GDM1 (cell line): ENCODE measurements at regions not wholly inside any gene's neighbourhood (a gene's known extent, or its start where the extent isn't known, plus 50 kb on each side); places are given as distances from the start of the nearest gene placed in this dataset.
"Not testable (repeated sequence)": the region's sequence is repeated elsewhere in the genome, so short reads cannot be mapped to it uniquely, and the experiment has no call there.

Experiments
- DNase-seq: peaks from one replicate; lab custom pipeline; 2025; lab: John Stamatoyannopoulos, UW

GRCh38 chr2:16200554-16201193 lies 260.3 kb downstream of the MYCN start:
- DNase-seq, result no peak

DNA sequence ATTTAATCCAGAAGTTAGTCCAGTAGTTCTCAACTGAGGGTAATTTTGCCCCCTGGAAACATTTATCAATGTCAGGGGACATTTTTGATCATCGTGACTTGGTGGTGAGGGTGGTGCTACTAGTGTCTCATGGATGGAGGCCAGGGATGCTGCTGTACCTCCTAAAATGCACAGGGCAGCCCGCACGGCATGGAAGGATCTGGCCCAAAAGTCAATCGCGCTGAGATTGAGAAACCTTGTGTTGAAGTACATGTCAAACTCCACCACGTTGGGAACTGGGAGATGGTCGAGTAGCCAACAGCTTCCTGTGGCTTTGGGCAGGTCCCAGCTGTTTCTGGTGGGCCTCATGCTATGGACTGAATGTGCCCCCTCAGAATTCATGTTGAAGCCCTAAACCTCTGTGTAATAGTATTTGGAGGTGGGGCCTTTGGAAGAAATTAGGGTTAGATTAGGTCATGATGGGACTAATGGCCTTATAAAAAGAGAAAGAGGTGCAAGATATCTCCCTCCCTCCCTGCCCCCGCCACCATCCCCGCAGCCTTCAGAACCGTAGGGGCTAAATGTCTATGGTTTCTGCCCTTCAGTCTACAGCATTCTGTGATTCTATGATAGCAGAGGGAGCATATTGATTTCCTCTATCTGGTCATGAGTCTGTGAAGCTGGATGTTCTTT lies 259.7 kb downstream of the MYCN start:
- DNase-seq, result no peak

DNA sequence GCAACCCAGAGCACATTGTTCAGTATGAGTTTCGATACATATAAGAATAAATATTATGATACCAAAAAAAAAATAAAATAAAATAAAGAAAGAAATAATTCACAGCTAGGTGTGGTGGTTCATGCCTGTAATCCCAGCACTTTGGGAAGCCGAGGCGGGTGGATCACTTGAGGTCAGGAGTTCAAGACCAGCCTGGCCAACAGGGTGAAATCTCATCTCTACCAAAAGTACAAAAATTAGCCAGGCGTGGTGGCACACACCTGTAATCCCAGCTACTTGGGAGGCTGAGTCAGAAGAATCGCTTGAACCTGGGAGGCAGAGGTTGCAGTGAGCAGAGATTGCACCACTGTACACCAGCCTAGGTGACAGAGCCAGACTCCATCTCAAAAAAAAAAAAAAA lies 258.9 kb downstream of the MYCN start:
- not testable (repeated sequence) for DNase-seq

DNA sequence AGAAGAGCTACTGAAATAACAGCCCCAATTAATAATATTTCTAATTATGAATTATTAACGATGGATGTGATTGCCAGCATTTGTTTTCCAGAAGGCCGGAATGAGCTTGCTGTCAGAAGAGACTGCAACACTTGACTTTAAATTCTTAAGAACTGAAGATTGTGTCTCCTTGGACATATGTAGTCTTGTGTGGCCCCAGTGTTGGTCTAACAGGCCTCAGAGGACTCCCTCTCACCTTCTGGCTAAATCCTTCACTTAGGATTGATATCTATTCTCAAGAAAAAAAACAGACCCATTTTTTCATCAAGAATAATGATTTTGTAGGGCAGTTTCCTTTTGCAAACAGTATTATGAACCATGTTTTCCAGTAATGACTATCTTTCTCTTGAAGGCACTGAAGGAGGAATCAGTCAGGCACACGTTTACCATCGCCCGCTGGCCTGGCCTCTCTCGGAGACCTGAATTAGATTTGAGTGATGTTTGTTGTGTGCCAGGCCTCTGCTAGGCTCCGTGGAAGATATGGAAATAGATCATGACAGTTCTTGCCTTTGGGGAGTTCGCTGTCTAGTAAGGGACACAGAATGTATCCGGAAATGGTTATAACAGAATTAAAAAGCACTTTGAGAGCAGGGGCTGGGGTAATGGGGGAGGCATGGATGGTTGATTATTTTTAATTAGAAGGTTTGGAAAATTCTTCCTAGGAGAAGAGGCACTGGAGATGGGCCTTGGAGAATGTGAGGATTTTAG lies 258.0 kb downstream of the MYCN start:
- DNase-seq, result no peak

- DNase-seq, result no peak
Observed at GRCh38 chr2:16197504-16198147, 257.3 kb downstream of the MYCN start.

DNA sequence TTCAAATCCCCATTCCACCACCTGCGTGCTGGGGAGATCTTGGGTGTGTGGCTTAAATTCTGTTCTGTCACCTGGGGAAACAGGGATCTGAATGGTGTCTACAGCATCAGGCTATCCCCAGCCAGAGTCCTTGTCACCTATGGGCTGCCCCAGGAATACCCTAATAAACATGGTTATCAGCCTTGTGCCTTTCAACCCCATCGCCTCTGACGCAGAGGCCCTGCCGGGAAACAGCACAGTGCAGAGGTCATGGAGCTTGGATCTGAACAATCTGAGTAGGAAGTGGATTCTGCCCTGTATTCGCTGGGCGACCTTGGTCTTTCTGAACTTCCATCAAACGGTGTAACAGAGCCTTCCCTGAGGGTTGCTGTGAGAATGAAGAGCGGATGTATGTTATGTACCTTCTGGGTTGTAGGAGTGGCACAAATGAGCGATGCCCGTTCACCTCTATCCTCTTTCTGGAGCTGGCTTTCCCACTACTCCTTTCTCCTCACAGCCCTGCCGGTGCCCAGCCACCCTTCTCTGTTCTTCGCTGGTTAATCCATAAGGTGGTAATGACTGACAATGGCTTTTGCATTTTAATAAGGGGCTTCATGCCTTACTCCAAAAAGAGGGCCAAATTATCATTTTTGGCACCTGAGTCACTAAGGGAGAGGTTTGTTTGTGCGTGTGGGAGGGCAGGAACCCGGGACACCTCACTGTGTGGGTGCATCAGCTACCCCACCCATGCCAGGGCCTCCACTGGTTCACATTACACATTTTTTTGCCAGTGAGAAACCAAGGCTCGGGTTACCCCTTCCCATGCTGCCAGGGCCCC lies 256.5 kb downstream of the MYCN start:
- no peak for DNase-seq

- no peak for DNase-seq
Observed at GRCh38 chr2:16195681-16196070, 255.3 kb downstream of the MYCN start.

DNA sequence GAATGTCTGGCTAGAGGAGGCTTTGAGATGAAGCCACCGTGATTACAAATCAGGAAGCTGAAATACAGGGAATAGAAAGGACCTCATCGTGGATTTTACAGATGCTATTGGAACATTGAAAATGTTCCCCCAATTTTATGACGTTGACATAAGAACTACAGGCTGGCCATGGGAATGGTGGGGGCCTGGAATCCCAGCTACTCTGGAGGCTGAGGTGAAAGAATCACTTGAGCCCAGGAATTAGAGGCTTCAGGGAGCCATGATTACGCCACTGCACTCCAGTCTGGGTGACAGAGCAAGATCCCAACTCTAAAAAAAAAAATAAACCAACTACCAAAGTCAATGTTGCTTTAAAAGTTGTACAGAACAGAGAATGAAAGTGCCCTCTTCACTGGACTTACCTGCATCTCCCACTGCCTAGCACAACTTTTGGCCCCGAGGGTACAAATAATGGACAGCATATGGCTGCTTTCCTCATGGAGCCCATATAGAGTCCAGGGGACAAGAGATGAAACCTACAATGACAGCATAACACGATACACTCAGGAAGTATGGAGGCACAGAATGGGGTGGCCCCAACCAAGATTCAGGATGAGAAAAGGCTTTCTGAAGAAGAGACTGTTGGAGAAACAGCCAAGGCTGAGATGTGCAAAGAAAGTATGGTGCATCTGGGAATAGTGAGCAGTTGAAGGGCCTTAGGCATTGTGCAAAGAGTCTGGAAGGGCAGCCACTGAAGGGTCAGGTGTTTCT lies 254.8 kb downstream of the MYCN start:
- no peak for DNase-seq

DNA sequence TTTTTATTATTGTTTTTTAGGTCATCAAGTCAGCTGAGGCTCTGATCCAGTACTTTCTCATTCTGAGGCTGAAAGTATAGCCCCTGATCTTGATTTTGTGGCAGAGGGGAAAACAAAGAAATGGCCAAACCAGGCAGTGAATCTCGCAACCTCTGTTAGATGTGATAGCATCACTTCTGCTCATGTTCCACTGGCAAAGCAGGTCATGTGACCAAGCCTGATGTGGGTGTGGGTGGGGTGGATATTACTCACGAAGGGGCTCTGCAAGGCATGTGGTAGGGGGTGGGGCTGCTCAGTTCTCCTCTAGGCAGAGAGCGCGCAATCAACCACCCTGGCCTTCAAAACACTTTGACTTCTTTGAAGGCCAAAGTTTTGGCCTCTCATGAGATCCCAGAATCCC lies 254.2 kb downstream of the MYCN start:
- no peak for DNase-seq

GRCh38 chr2:16194096-16194390 lies 253.7 kb downstream of the MYCN start:
- DNase-seq, result no peak

GRCh38 chr2:16192416-16193216 lies 252.3 kb downstream of the MYCN start:
- DNase-seq, result no peak

DNA sequence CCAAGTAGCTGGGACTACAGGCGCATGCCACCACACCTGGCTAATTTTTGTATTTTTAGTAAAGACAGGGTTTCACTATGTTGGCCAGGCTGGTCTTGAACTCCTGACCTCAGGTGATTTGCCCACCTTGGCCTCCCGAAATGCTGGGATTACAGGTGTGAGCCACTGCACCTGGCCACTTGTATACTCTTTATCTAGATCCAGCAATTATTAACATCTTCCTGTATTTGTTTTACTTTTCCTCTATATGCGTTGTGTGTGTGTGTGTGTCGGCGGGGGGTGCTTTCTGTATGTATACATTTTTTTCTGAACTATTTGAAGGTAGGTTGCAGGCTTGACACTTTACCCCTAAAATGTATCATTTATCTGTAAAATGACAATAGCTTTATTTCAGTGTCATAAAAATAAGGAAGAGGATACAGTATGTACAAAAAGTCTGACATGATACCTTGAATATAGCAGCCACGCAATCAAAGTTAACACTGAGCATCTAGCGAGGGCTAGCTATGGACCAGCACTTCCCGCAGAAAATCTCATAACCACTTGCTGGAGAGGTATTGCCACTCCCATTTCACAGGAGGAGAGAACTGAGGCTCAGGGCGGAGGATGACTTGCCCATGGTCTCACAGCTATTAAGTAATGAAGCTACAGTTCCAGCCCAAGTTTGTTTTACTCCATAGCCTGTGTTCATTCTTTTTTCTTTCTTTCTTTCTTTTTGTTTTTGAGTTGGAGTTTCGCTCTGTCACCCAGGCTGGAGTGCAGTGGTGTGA lies 251.3 kb downstream of the MYCN start:
- no peak for DNase-seq

DNA sequence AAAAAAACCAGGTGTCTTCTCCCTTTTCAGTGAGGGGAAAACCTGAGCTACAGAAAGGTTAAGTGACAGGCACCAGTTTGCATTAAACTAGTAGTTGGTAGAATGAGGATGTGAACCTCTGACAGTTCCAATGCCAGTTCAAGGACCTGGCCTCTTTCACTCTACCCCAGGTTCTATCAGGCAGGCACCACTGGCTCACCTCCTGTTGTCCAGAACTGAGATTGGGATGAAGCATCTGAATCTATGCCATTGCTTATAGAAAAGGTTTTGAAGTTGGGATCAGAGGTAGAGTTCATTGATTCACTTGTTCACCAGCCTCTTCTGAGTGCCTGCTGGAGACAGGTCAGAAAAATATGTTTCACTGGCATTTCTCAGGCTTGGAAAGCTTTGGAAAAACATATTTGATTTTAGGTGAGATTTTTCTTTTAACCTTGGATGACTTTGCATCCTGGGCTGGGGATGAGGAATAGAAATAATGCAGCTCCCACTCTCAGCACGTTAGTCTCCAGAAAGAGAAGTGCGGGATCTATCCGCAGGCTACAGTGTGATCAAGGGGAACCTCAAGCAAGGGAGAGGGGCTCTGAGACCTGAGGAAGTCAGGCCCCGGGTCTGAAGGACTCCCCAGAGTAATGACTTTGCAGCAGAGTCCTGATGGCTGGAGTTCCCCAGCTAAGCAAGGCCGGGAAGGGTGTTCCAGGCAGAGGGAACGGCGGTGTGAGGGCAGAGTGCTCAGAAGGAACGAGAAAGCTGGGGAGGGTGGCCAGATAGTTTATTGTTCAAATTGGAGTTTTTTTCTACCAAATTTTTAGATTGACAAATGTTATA lies 250.3 kb downstream of the MYCN start:
- DNase-seq, result no peak

DNA sequence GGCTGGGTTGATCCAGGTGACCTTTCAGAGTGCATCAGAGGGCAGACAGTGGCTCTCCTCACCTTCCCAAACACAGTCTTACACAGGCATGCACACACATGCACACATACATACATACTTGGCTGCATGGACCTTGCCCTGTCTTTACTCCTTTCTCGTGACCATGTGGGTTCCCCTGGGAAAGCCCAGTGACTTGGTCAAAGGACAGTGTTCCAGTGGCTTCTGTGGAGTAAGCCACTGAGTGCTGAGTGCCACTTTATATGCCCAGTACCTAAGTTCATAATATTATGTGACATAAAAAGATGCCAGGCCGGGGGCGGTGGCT lies 249.4 kb downstream of the MYCN start:
- no peak for DNase-seq

DNA sequence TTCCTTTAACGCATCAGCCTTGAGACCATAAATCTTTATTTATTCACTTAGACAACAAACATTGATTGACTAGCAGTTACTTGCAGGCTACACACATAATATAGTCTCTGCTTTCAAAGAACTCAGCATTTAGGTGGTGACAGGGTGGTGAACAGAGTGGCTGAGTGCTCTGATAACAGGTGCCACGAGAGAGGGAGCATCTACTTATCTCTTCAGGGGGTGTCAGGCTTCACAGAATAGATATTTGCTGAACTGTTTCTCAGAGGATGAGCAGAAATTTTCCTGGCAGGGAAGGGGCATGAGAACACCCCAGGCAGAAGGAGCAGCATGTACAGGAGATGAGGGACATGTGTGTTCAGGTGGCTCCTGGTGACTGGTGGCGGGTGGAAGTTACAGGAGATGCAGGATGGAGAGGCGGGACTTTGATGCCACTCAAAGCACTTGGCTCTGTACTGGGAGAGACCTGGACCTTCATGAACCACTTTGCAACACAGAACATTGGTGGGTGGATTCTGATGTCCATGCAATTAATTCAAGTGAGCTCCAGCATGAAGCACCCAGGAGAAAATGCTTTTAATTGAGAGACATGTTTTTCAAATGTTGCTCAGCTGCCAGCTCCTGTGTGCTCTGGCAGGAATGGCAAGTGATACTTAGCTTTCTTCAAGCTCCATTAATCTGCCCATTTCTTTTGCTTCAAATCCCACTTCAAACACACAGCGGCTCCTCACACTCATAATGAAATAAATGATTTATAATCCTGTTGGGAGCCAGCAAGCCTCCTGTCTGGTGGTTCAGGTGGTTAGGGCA lies 248.9 kb downstream of the MYCN start:
- DNase-seq, result no peak

DNA sequence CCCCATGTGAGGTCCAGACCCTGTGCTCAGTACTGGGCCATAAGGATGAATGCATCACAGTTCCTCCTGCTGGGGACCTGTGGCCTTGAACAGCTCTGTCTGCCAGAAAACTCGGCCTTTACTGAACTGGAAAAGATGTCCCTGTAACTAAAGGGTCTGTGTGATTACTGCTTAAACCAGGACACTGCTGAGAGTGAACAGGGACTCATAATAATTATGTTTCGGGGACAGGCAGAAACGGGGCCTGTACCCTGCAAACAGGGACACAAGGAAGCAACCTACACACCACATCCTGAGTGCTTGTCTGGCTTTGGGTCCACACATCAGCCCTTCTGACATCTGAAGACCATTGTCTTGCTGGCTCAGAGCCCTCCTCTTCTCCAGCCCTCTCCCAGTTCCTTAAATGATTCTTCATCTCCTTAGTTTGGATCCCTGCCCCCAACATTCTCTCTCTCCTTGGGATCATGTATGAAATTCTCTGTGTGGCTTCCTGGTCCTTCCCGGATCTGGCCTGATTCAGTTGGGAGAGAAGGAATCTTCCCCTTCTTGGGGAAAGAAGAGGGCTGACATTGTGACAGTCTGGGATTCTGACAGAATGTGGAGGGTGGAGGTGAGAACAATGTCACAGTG lies 248.0 kb downstream of the MYCN start:
- DNase-seq, result no peak

GRCh38 chr2:16187482-16187817 lies 247.1 kb downstream of the MYCN start:
- no peak for DNase-seq
